H9 (cell line): ENCODE measurements at regions not wholly inside any gene's neighbourhood (a gene's known extent, or its start where the extent isn't known, plus 50 kb on each side); places are given as distances from the start of the nearest gene placed in this dataset.

Experiments used
- DNase-seq: peaks from one replicate; pipeline ENCODE4 v3.0.0-alpha.2; 2017
- H2AFZ ChIP-seq: one replicate; pipeline ENCODE4 v1.6.1; 2013; ENCODE audit warnings: mild to moderate bottlenecking, low read length, control low read depth, moderate library complexity
- H2AK5ac ChIP-seq: 2 replicates; pipeline ENCODE4 v1.6.1; 2013; ENCODE audit warnings: low read length, control low read depth, mixed read lengths; ENCODE audit not compliant: insufficient read length
- H2BK120ac ChIP-seq: one replicate; pipeline ENCODE4 v1.6.1; 2013; ENCODE audit warnings: low read depth, mild to moderate bottlenecking, low read length, control low read depth, inconsistent platforms; ENCODE audit not compliant: poor library complexity, severe bottlenecking
- H2BK12ac ChIP-seq: 2 replicates; pipeline ENCODE4 v1.6.1; 2013; ENCODE audit warnings: low read length, control low read depth, mixed read lengths, low read depth; ENCODE audit not compliant: insufficient read length
- H2BK15ac ChIP-seq: 2 replicates; pipeline ENCODE4 v1.6.1; 2013; ENCODE audit warnings: low read depth, low read length, control low read depth
- H2BK20ac ChIP-seq: one replicate; pipeline ENCODE4 v1.6.1; 2013; ENCODE audit warnings: low read depth, mild to moderate bottlenecking, low read length, control low read depth, inconsistent platforms; ENCODE audit not compliant: poor library complexity, severe bottlenecking
- H2BK5ac ChIP-seq: 2 replicates; pipeline ENCODE4 v1.6.1; 2013; ENCODE audit warnings: low read length, control low read depth, mixed read lengths; ENCODE audit not compliant: insufficient read length
- H3K14ac ChIP-seq: 2 replicates; pipeline ENCODE4 v1.6.1; 2013; ENCODE audit warnings: low read length, control low read depth; ENCODE audit not compliant: insufficient read depth
- H3K18ac ChIP-seq: 2 replicates; pipeline ENCODE4 v1.6.1; 2013; ENCODE audit warnings: low read depth, mild to moderate bottlenecking, mixed read lengths, low read length, control low read depth; ENCODE audit not compliant: insufficient read length
- H3K23ac ChIP-seq: 2 replicates; pipeline ENCODE4 v1.6.1; 2013; ENCODE audit warnings: low read length, control low read depth, mixed read lengths, low read depth; ENCODE audit not compliant: insufficient read length
- H3K23me2 ChIP-seq: 2 replicates; pipeline ENCODE4 v1.6.1; 2013; ENCODE audit warnings: low read depth, mild to moderate bottlenecking, mixed read lengths, low read length, control low read depth; ENCODE audit not compliant: insufficient read length, poor library complexity, severe bottlenecking
- H3K27ac ChIP-seq: 2 replicates; pipeline ENCODE4 v1.5.1; 2013; ENCODE audit warnings: low read length, control low read depth, mixed read lengths, low read depth; ENCODE audit not compliant: insufficient read length
- H3K27me3 ChIP-seq: 2 replicates; pipeline ENCODE4 v1.6.1; 2013; ENCODE audit warnings: low read length, control low read depth, inconsistent platforms; ENCODE audit not compliant: insufficient read depth
- H3K4ac ChIP-seq: 2 replicates; pipeline ENCODE4 v1.6.1; 2013; ENCODE audit warnings: low read depth, mild to moderate bottlenecking, control low read depth, inconsistent platforms, low read length, moderate library complexity
- H3K4me1 ChIP-seq: 2 replicates; pipeline ENCODE4 v1.6.1; 2013; ENCODE audit warnings: low read length, control low read depth, inconsistent platforms; ENCODE audit not compliant: insufficient read depth
- H3K4me2 ChIP-seq: 2 replicates; pipeline ENCODE4 v1.6.1; 2013; ENCODE audit warnings: low read length, control low read depth, mixed read lengths; ENCODE audit not compliant: insufficient read length, insufficient read depth
- H3K56ac ChIP-seq: 2 replicates; pipeline ENCODE4 v1.6.1; 2013; ENCODE audit warnings: low read depth, mild to moderate bottlenecking, mixed read lengths, low read length, control low read depth; ENCODE audit not compliant: insufficient read length
- H3K79me1 ChIP-seq: 2 replicates; pipeline ENCODE4 v1.6.1; 2013; ENCODE audit warnings: low read depth, mild to moderate bottlenecking, moderate library complexity, low read length, control low read depth, inconsistent platforms; ENCODE audit not compliant: insufficient read depth, poor library complexity, severe bottlenecking
- H3K79me2 ChIP-seq: 2 replicates; pipeline ENCODE4 v1.6.1; 2013; ENCODE audit warnings: low read length, control low read depth, inconsistent platforms; ENCODE audit not compliant: insufficient read depth
- H3K9ac ChIP-seq: 2 replicates; pipeline ENCODE4 v1.6.1; 2013; ENCODE audit warnings: low read length, control low read depth, mixed read lengths; ENCODE audit not compliant: insufficient read length; ENCODE audit errors: extremely low read depth
- H3K9me3 ChIP-seq: one replicate; pipeline ENCODE4 v1.6.1; 2013; ENCODE audit warnings: low read depth, low read length, inconsistent platforms; ENCODE audit not compliant: control insufficient read depth
- H3T11ph ChIP-seq: one replicate; pipeline ENCODE4 v1.6.1; 2013; ENCODE audit warnings: mild to moderate bottlenecking, low read length, control low read depth, inconsistent platforms
- H4K20me1 ChIP-seq: one replicate; pipeline ENCODE4 v1.6.1; 2013; ENCODE audit not compliant: control insufficient read depth, insufficient read length, insufficient read depth
- H4K5ac ChIP-seq: 2 replicates; pipeline ENCODE4 v1.6.1; 2013; ENCODE audit warnings: low read depth, mild to moderate bottlenecking, mixed read lengths, low read length, control low read depth; ENCODE audit not compliant: insufficient read length
- H4K8ac ChIP-seq: replicated peaks from 2 replicates; pipeline ENCODE4 v1.6.1; 2013; ENCODE audit warnings: low read length, control low read depth, mixed read lengths, low read depth; ENCODE audit not compliant: insufficient read length
- H4K91ac ChIP-seq: 2 replicates; pipeline ENCODE4 v1.6.1; 2013; ENCODE audit warnings: low read depth, mild to moderate bottlenecking, moderate library complexity, mixed read lengths, low read length, control low read depth; ENCODE audit not compliant: insufficient read length
- H3K27ac Mint-ChIP-seq, 3 experiments: 2 replicates in 2 of 3; 3 replicates in 1 of 3; pipeline ENCODE4 v1.8.0; 2020 to 2021; ENCODE audit warnings: mixed read lengths in 3 of 3, mild to moderate bottlenecking in 1 of 3, moderate library complexity in 1 of 3
- H3K27me3 Mint-ChIP-seq: 2 replicates; pipeline ENCODE4 v1.8.0; 2021; ENCODE audit warnings: low read depth, mild to moderate bottlenecking, moderate library complexity, mixed read lengths
- H3K36me3 Mint-ChIP-seq, 3 experiments: 2 replicates in 2 of 3; 3 replicates in 1 of 3; pipeline ENCODE4 v1.8.0; 2020 to 2021; ENCODE audit warnings: low read depth in 3 of 3, mixed read lengths in 3 of 3; ENCODE audit not compliant: insufficient read depth in 1 of 3
- H3K4me1 Mint-ChIP-seq, 2 experiments: 2 replicates each; pipeline ENCODE4 v1.8.0; 2020; ENCODE audit warnings: mixed read lengths in 2 of 2
- H3K4me3 Mint-ChIP-seq, 2 experiments: 2 replicates in 1 of 2; 3 replicates in 1 of 2; pipeline ENCODE4 v1.8.0; 2020 to 2021; ENCODE audit warnings: mild to moderate bottlenecking in 2 of 2, mixed read lengths in 2 of 2, moderate library complexity in 1 of 2
- H3K9me3 Mint-ChIP-seq, 2 experiments: 2 replicates in 1 of 2; 3 replicates in 1 of 2; pipeline ENCODE4 v1.8.0; 2020; ENCODE audit warnings: mild to moderate bottlenecking in 2 of 2, mixed read lengths in 2 of 2, moderate library complexity in 1 of 2
- CTCF ChIP-seq: fragments of 200-600 bp; sonication (generic); conservative IDR thresholded peaks from 3 replicates; pipeline ENCODE4 v1.8.0; 2021; ENCODE audit warnings: antibody characterized with exemption, mild to moderate bottlenecking
- WGBS: extraction: QIAGEN DNeasy Blood & Tissue Kit; methylation state at CpG from one replicate; pipeline ENCODE4 v1.1.7; 2013; ENCODE audit warnings: missing lambda C conversion rate, low lambda C conversion rate, mixed read lengths; ENCODE audit not compliant: insufficient read length; ENCODE audit errors: extremely low coverage; 5-methylcytosine and 5-hydroxymethylcytosine counted together

- no peak for DNase-seq
- H3K27ac ChIP-seq, result no peak overlapping the region
- peaks cover 16 to 17% of the 10 kb centered on the region in 2 experiments for H3K4me1 Mint-ChIP-seq
- H4K20me1 ChIP-seq, result no peaks in the 10 kb centered on the region
- H4K8ac ChIP-seq, result no peak overlapping the region
- H3K9ac ChIP-seq, result no peak overlapping the region
- no peak overlapping the region for H3K4me2 ChIP-seq
- peaks cover 0 to 4% of the 10 kb centered on the region in 2 experiments; a peak in 3 of 5 replicates for H3K9me3 Mint-ChIP-seq
- peaks cover 3% of the 10 kb centered on the region; the same call in 1 of the 2 replicates for H3K27me3 Mint-ChIP-seq
- H3K4ac ChIP-seq, result no peak overlapping the region
- no peak overlapping the region for H3K18ac ChIP-seq
- H3K4me3 Mint-ChIP-seq, result no peak overlapping the region
- H3K4me1 ChIP-seq, result no peaks in the 10 kb centered on the region
- H2BK12ac ChIP-seq, result no peak overlapping the region
- H2BK5ac ChIP-seq, result no peak overlapping the region
- WGBS, result no CpG with 5 or more reads among the region's 2 CpGs
- no peak overlapping the region for H2BK120ac ChIP-seq
- H3K23me2 ChIP-seq, result no peaks in the 10 kb centered on the region
- no peak overlapping the region for H2AFZ ChIP-seq
- no peak overlapping the region for H3K27ac Mint-ChIP-seq
- no peaks in the 10 kb centered on the region for H3K9me3 ChIP-seq
- H3K36me3 Mint-ChIP-seq, result peaks cover 0 to 10% (median 0%) of the 10 kb centered on the region in 3 experiments; a peak in 1 of 7 replicates
- H3K56ac ChIP-seq, result no peak overlapping the region
- no peak overlapping the region for H2AK5ac ChIP-seq
- no peaks in the 10 kb centered on the region for H3K79me2 ChIP-seq
- no peaks in the 10 kb centered on the region for H3K79me1 ChIP-seq
- H3K23ac ChIP-seq, result no peak overlapping the region
- no peak overlapping the region for H3T11ph ChIP-seq
- H3K14ac ChIP-seq, result no peak overlapping the region
- H3K27me3 ChIP-seq, result no peaks in the 10 kb centered on the region
- H4K5ac ChIP-seq, result no peak overlapping the region
- H2BK20ac ChIP-seq, result no peak overlapping the region
- H4K91ac ChIP-seq, result no peak overlapping the region
- H2BK15ac ChIP-seq, result no peak overlapping the region
- TF ChIP-seq CTCF, result no peak
Observed at GRCh38 chr11:27241311-27242122, 121.5 kb downstream of the CCDC34 start.
